Neural cell (in vitro differentiated cells): ENCODE measurements at regions not wholly inside any gene's neighbourhood (a gene's known extent, or its start where the extent isn't known, plus 50 kb on each side); places are given as distances from the start of the nearest gene placed in this dataset.

Source experiments
- H2AFZ ChIP-seq: fragments of 200-600, 300-800 bp; sonication (generic), shearing (Covaris generic); 2 replicates; pipeline ENCODE4 v1.6.0; 2014; ENCODE audit warnings: low read depth, mild to moderate bottlenecking, antibody characterized with exemption, low read length, moderate library complexity
- H3F3A ChIP-seq: fragments of 200-600 bp; shearing (Covaris generic); 2 replicates; pipeline ENCODE4 v1.6.1; 2016; ENCODE audit warnings: mild to moderate bottlenecking, moderate library complexity, mixed read lengths, antibody characterized with exemption, low read length; ENCODE audit not compliant: insufficient read depth, poor library complexity, severe bottlenecking
- H3K27ac ChIP-seq: fragments of 200-600, 300-800 bp; sonication (generic), shearing (Covaris generic); 2 replicates; pipeline ENCODE4 v1.5.1; 2014; ENCODE audit warnings: mild to moderate bottlenecking, low read length, moderate library complexity
- H3K27me3 ChIP-seq: fragments of 300-800, 200-600 bp; sonication (generic), shearing (Covaris generic); 2 replicates; pipeline ENCODE4 v1.6.0; 2014; ENCODE audit warnings: mild to moderate bottlenecking, low read depth, low read length, moderate library complexity; ENCODE audit not compliant: insufficient read depth
- H3K36me3 ChIP-seq: fragments of 300-800, 200-600 bp; sonication (generic), shearing (Covaris generic); 2 replicates; pipeline ENCODE4 v1.5.1; 2014; ENCODE audit warnings: mild to moderate bottlenecking, antibody characterized with exemption, low read length, moderate library complexity; ENCODE audit not compliant: insufficient read depth
- H3K4me2 ChIP-seq: fragments of 300-800, 200-600 bp; sonication (generic), shearing (Covaris generic); 2 replicates; pipeline ENCODE4 v1.6.0; 2014; ENCODE audit warnings: mild to moderate bottlenecking, low read length
- H3K4me3 ChIP-seq: fragments of 300-800, 200-600 bp; sonication (generic), shearing (Covaris generic); 2 replicates; pipeline ENCODE4 v1.5.1; 2014; ENCODE audit warnings: mild to moderate bottlenecking, low read length, moderate library complexity
- H3K79me2 ChIP-seq: fragments of 200-600 bp; shearing (Covaris generic); replicated peaks from 2 replicates; pipeline ENCODE4 v1.6.0; 2014; ENCODE audit warnings: mild to moderate bottlenecking, low read length, moderate library complexity; ENCODE audit not compliant: insufficient read depth
- H3K9ac ChIP-seq: fragments of 300-800, 200-600 bp; sonication (generic), shearing (Covaris generic); 2 replicates; pipeline ENCODE4 v1.6.1; 2016; ENCODE audit warnings: mild to moderate bottlenecking, low read length, mixed read lengths
- H3K9me2 ChIP-seq: fragments of 200-600 bp; shearing (Covaris generic); 2 replicates; pipeline ENCODE4 v1.6.1; 2016; ENCODE audit warnings: mild to moderate bottlenecking, low read length, mixed read lengths; ENCODE audit not compliant: insufficient read depth
- H3K9me3 ChIP-seq: fragments of 200-600, 300-800 bp; sonication (generic), shearing (Covaris generic); 2 replicates; pipeline ENCODE4 v1.6.1; 2016; ENCODE audit warnings: mild to moderate bottlenecking, mixed run types, low read length, moderate library complexity, mixed read lengths
- H4K20me1 ChIP-seq: fragments of 200-600 bp; shearing (Covaris generic); 2 replicates; pipeline ENCODE4 v1.6.1; 2016; ENCODE audit warnings: mild to moderate bottlenecking, mixed run types; ENCODE audit not compliant: insufficient read depth
- CTCF ChIP-seq: fragments of 450-650 bp; IDR thresholded peaks from 2 replicates; pipeline ENCODE4 v1.5.1; 2014; ENCODE audit warnings: antibody characterized with exemption, mild to moderate bottlenecking, moderate library complexity; ENCODE audit not compliant: poor library complexity, severe bottlenecking
- EP300 ChIP-seq: fragments of 450-650 bp; conservative IDR thresholded peaks from 2 replicates; pipeline ENCODE4 v1.6.1; 2014; ENCODE audit warnings: antibody characterized with exemption, mild to moderate bottlenecking, moderate library complexity; ENCODE audit not compliant: poor library complexity, severe bottlenecking
- EZH2 ChIP-seq: fragments of 200-600, 300-800 bp; shearing (Covaris generic), sonication (generic); IDR thresholded peaks from 2 replicates; pipeline ENCODE4 v1.6.1; 2014; ENCODE audit warnings: antibody characterized with exemption, low read length, borderline replicate concordance, mild to moderate bottlenecking; ENCODE audit not compliant: insufficient read depth, poor library complexity, severe bottlenecking
- MXI1 ChIP-seq: fragments of 450-650 bp; conservative IDR thresholded peaks from 2 replicates; pipeline ENCODE4 v1.6.1; 2014; ENCODE audit warnings: antibody characterized with exemption, mild to moderate bottlenecking; ENCODE audit not compliant: poor library complexity, severe bottlenecking
- POLR2AphosphoS5 ChIP-seq: IDR thresholded peaks from 2 replicates; pipeline ENCODE4 v1.6.1; 2012
- RAD21 ChIP-seq: fragments of 450-650 bp; conservative IDR thresholded peaks from 2 replicates; pipeline ENCODE4 v1.6.1; 2014; ENCODE audit warnings: antibody characterized with exemption, mild to moderate bottlenecking, moderate library complexity
- REST ChIP-seq: IDR thresholded peaks from 2 replicates; pipeline ENCODE4 v1.6.1; 2012; ENCODE audit warnings: borderline replicate concordance
- SMC3 ChIP-seq: fragments of 450-650 bp; conservative IDR thresholded peaks from 2 replicates; pipeline ENCODE4 v1.6.1; 2014; ENCODE audit warnings: antibody characterized with exemption, mild to moderate bottlenecking, moderate library complexity; ENCODE audit not compliant: poor library complexity
- TAF1 ChIP-seq: IDR thresholded peaks from 2 replicates; pipeline ENCODE4 v1.6.1; 2012; ENCODE audit warnings: low read depth

- H3K79me2 ChIP-seq: no peaks in the 10 kb centered on the region
- H3K9me2 ChIP-seq: no peaks in the 10 kb centered on the region
- no peak overlapping the region for H2AFZ ChIP-seq
- H3K9me3 ChIP-seq: no peaks in the 10 kb centered on the region
- no peak overlapping the region for H3K27ac ChIP-seq
- no peaks in the 10 kb centered on the region for H3K27me3 ChIP-seq
- H3F3A ChIP-seq: no peaks in the 10 kb centered on the region
- no peaks in the 10 kb centered on the region for H4K20me1 ChIP-seq
- no peaks in the 10 kb centered on the region for H3K36me3 ChIP-seq
- no peak overlapping the region for H3K4me3 ChIP-seq
- no peak overlapping the region for H3K4me2 ChIP-seq
- TF ChIP-seq EZH2 (no peak), TAF1 (no peak), MXI1 (no peak), RAD21 (no peak)
- no peak overlapping the region for H3K9ac ChIP-seq
Observed at GRCh38 chr9:119775410-119775809, 406.2 kb upstream of the BRINP1 start.

GRCh38 chr9:119773823-119774222, 404.6 kb upstream of the BRINP1 start:
- no peak for TF ChIP-seq RAD21
- TF ChIP-seq MXI1: no peak
- TF ChIP-seq POLR2AphosphoS5: no peak
- no peak for TF ChIP-seq SMC3
- TF ChIP-seq CTCF: no peak
- TF ChIP-seq EZH2: no peak
- H3K4me3 ChIP-seq: no peak overlapping the region
- no peak overlapping the region for H3K9ac ChIP-seq
- no peak overlapping the region for H2AFZ ChIP-seq
- no peaks in the 10 kb centered on the region for H3K36me3 ChIP-seq
- no peaks in the 10 kb centered on the region for H3K9me2 ChIP-seq
- no peak overlapping the region for H3K27ac ChIP-seq
- no peaks in the 10 kb centered on the region for H4K20me1 ChIP-seq
- no peaks in the 10 kb centered on the region for H3F3A ChIP-seq
- no peaks in the 10 kb centered on the region for H3K27me3 ChIP-seq
- no peaks in the 10 kb centered on the region for H3K9me3 ChIP-seq
- no peaks in the 10 kb centered on the region for H3K79me2 ChIP-seq
- H3K4me2 ChIP-seq: no peak overlapping the region

GRCh38 chr9:119771341-119771740, 402.1 kb upstream of the BRINP1 start:
- no peak overlapping the region for H2AFZ ChIP-seq
- H3K9me3 ChIP-seq: no peaks in the 10 kb centered on the region
- no peaks in the 10 kb centered on the region for H3K36me3 ChIP-seq
- H4K20me1 ChIP-seq: no peaks in the 10 kb centered on the region
- H3F3A ChIP-seq: no peaks in the 10 kb centered on the region
- no peak overlapping the region for H3K4me3 ChIP-seq
- H3K9me2 ChIP-seq: no peaks in the 10 kb centered on the region
- no peak overlapping the region for H3K27ac ChIP-seq
- TF ChIP-seq MXI1 (no peak), POLR2AphosphoS5 (no peak), RAD21 (no peak), TAF1 (no peak), CTCF (no peak), REST (no peak), EP300 (no peak), SMC3 (no peak), EZH2 (no peak)
- H3K79me2 ChIP-seq: no peaks in the 10 kb centered on the region
- H3K4me2 ChIP-seq: no peak overlapping the region
- no peaks in the 10 kb centered on the region for H3K27me3 ChIP-seq
- no peak overlapping the region for H3K9ac ChIP-seq
